Pancreas (tissue), 10 donors: ENCODE measurements at regions not wholly inside any gene's neighbourhood (a gene's known extent, or its start where the extent isn't known, plus 50 kb on each side); places are given as distances from the start of the nearest gene placed in this dataset.

Source experiments
- ATAC-seq, 4 donors: fragments of 200-7000 bp; cut with Tn5 transposase; one replicate each; pipeline versions ENCODE4 v1.8.0 to v1.9.1; 2020; ENCODE audit warnings: mild to moderate bottlenecking in 4 of 4, moderate library complexity in 4 of 4
- DNase-seq, 6 donors: peaks; one replicate each; pipeline ENCODE4 v3.0.0-alpha.2; 2020
- FAIRE-seq: peaks from 2 replicates; lab custom pipeline; 2012; peaks lifted over from hg19 to GRCh38; lab: Jason Lieb, UNC
- H3K27ac ChIP-seq, 4 donors: fragments of 200-600 bp; sonication (generic); 1 replicate in 3 of 4; 2 replicates in 1 of 4; pipeline versions ENCODE4 v1.5.0 to v1.8.0; 2020
- H3K27me3 ChIP-seq, 4 donors: fragments of 200-600 bp; one replicate each; pipeline ENCODE4 v1.8.0; 2021
- H3K36me3 ChIP-seq, 3 donors: fragments of 200-600 bp; sonication (generic) in 1 of 3; one replicate each; pipeline versions ENCODE4 v1.5.0 to v1.8.0; 2020 to 2021
- H3K4me1 ChIP-seq, 3 donors: fragments of 200-600 bp; one replicate each; pipeline ENCODE4 v1.8.0; 2021
- H3K4me3 ChIP-seq, 4 donors: fragments of 200-600 bp; sonication (generic) in 2 of 4; one replicate each; pipeline versions ENCODE4 v1.5.0 to v1.8.0; 2020 to 2021
- H3K9me3 ChIP-seq, 4 donors: fragments of 200-600 bp; one replicate each; pipeline ENCODE4 v1.8.0; 2021
- CTCF ChIP-seq, 4 donors: fragments of 200-600 bp; sonication (generic) in 3 of 4; IDR thresholded peaks; one replicate each; pipeline versions ENCODE4 v1.5.0 to v1.8.0; 2021; ENCODE audit warnings: antibody characterized with exemption in 4 of 4
- whole genome bisulfite sequencing, 2 donors: extraction: QIAGEN DNeasy Blood & Tissue Kit; methylation state at CpG; one replicate each; pipeline ENCODE4 v1.1.7; 2013; 5-methylcytosine and 5-hydroxymethylcytosine counted together
- intact Hi-C, 3 donors: fragments of 100-400 bp; cut with DNase I; formaldehyde crosslinking; loops; one replicate each; pipeline versions ENCODE4 v1.11.1 to v1.14.2; 2022
- donor health status: healthy with polysubstance abuse.
- donor health status: DM: no; HTN: no; CAD: no; lungs with moderate emphysema.
- donor health status: DM: no; HTN: no; CAD: no.
- donor health status: control.
- donor health status: control.
- donor health status: Bipolar disorder and iron deficiency.
- donor health status: DM: yes; HTN: yes; CAD: no.
- donor health status: DM: no; HTN: no; CAD: no.
- donor health status: DM: no; HTN: no; CAD: no.
- donor health status: DM: yes; HTN: yes; CAD: no.

GRCh38 chr1:229121845-229122436, 149.0 kb upstream of the RAB4A start:
- ATAC-seq (no peak), DNase-seq (no peak), FAIRE-seq (no peak)
- Histone ChIP-seq H3K9me3 (no peaks in the 10 kb centered on the region), H3K4me3 (no peak overlapping the region), H3K4me1 (peaks cover 5 to 29% (median 26%) of the 10 kb centered on the region in 3 donors), H3K27ac (no peak overlapping the region), H3K36me3 (no peaks in the 10 kb centered on the region), H3K27me3 (no peaks in the 10 kb centered on the region)
- 39 to 54% methylated on average over 11 of the region's 11 CpGs for WGBS, 2 donors
- TF ChIP-seq CTCF (IDR thresholded peaks at IDR 0.05), result no peak
- intact Hi-C loops, result no loop called here

GRCh38 chr1:229122606-229123005, 148.3 kb upstream of the RAB4A start:
- DNase-seq (no peak), ATAC-seq (no peak), FAIRE-seq (no peak)
- H3K9me3 ChIP-seq, result no peaks in the 10 kb centered on the region
- peaks cover 3 to 23% (median 21%) of the 10 kb centered on the region in 3 donors for H3K4me1 ChIP-seq
- no peaks in the 10 kb centered on the region for H3K36me3 ChIP-seq
- no peak overlapping the region for H3K4me3 ChIP-seq
- 84 to 90% methylated on average over 6 of the region's 6 CpGs for WGBS, 2 donors
- no peak for TF ChIP-seq CTCF (IDR thresholded peaks at IDR 0.05)
- intact Hi-C loops, result no loop called here
- H3K27me3 ChIP-seq, result no peaks in the 10 kb centered on the region
- peak overlapping the region in 1 of 4 donors; percentile 76 for H3K27ac ChIP-seq

GRCh38 chr1:229124116-229124515, 146.8 kb upstream of the RAB4A start:
- Histone ChIP-seq H3K9me3 (no peaks in the 10 kb centered on the region), H3K27me3 (no peaks in the 10 kb centered on the region), H3K27ac (peak overlapping the region; percentile 17 to 77 (median 70)), H3K36me3 (no peaks in the 10 kb centered on the region), H3K4me1 (peaks cover 0 to 21% (median 16%) of the 10 kb centered on the region in 3 donors), H3K4me3 (no peak overlapping the region)
- TF ChIP-seq CTCF (IDR thresholded peaks at IDR 0.05), result no peak
- 52 to 61% methylated on average over 1 of the region's 1 CpG for WGBS, 2 donors
- DNase-seq (no peak), FAIRE-seq (no peak), ATAC-seq (no peak)
- intact Hi-C loops, result no loop called here

- no peaks in the 10 kb centered on the region for H3K9me3 ChIP-seq
- FAIRE-seq, result no peak
- H3K4me3 ChIP-seq, result no peak overlapping the region
- no peak for TF ChIP-seq CTCF (IDR thresholded peaks at IDR 0.05)
- H3K4me1 ChIP-seq, result peaks cover 0 to 26% (median 20%) of the 10 kb centered on the region in 3 donors
- ATAC-seq, result peak; percentile 69 to 85 (median 78)
- H3K27ac ChIP-seq, result peak overlapping the region in 3 of 4 donors; percentile 63 to 77 (median 76)
- intact Hi-C loops, result no loop called here
- WGBS, 2 donors, result 19 to 28% methylated on average over 11 of the region's 11 CpGs
- DNase-seq, result peak in 4 of 6 donors; percentile 50 to 65 (median 56)
- H3K27me3 ChIP-seq, result no peaks in the 10 kb centered on the region
- H3K36me3 ChIP-seq, result no peaks in the 10 kb centered on the region
Observed at GRCh38 chr1:229124520-229125124, 146.3 kb upstream of the RAB4A start.

- ATAC-seq, result peak in 1 of 4 donors; percentile 12
- Histone ChIP-seq H3K27me3 (no peaks in the 10 kb centered on the region), H3K27ac (peak overlapping the region in 1 of 4 donors; percentile 36), H3K4me3 (no peak overlapping the region), H3K9me3 (no peaks in the 10 kb centered on the region), H3K4me1 (peaks cover 0 to 48% (median 45%) of the 10 kb centered on the region in 3 donors), H3K36me3 (no peaks in the 10 kb centered on the region)
- no peak for DNase-seq
- no peak for FAIRE-seq
- intact Hi-C loops, result no loop called here
- 69 to 78% methylated on average over 2 of the region's 2 CpGs for WGBS, 2 donors
- TF ChIP-seq CTCF (IDR thresholded peaks at IDR 0.05), result no peak
Observed at GRCh38 chr1:229127301-229127700, 143.6 kb upstream of the RAB4A start.
